ENCODE measurements at regions not wholly inside any gene's neighbourhood (a gene's known extent, or its start where the extent isn't known, plus 50 kb on each side); places are given as distances from the start of the nearest gene placed in this dataset.

DNA sequence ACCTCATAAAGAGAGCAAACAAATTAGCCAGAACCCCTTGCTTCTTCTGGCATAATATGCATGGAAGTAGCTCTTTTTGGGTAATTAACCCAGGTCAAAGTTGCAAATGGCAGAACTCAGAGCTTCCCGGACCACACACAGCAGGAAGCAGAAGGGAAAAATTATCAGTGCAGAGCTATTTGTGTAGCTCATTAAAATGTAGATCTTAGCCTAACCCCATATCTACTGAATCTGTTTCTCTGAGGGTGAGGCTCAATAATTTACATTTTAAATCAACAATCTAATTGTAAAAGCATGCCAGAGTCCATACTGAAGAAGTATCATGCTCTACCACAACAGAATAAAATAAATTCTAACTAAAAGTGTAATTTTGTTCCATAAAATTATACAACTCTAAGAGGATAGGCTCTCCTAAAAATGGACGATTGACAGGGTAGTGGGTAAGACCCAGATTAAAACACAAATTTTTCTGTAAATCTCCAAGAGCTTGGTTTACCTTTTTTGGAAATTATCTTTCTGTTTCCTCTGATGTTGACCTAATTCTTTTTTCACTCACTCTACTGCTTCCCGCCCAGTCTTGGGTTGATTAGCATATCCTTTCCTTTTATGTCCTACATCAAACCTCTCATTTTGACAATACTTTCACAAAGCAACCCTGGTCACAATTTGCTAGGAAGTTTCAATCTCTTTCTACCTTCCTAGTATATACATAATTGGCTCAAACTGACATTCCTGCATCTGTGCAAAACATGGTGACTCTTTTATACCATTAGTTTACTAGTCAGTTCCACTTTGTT is 213.3 kb upstream of the SLC16A7 start:
- no peak for TF ChIP-seq REST (IDR thresholded peaks at IDR 0.05; ENCODE audit: low read depth)
- no peak for TF ChIP-seq ZNF274 (IDR thresholded peaks at IDR 0.05; ENCODE audit: low read depth, low read length)
- TF ChIP-seq, protein P1, sequence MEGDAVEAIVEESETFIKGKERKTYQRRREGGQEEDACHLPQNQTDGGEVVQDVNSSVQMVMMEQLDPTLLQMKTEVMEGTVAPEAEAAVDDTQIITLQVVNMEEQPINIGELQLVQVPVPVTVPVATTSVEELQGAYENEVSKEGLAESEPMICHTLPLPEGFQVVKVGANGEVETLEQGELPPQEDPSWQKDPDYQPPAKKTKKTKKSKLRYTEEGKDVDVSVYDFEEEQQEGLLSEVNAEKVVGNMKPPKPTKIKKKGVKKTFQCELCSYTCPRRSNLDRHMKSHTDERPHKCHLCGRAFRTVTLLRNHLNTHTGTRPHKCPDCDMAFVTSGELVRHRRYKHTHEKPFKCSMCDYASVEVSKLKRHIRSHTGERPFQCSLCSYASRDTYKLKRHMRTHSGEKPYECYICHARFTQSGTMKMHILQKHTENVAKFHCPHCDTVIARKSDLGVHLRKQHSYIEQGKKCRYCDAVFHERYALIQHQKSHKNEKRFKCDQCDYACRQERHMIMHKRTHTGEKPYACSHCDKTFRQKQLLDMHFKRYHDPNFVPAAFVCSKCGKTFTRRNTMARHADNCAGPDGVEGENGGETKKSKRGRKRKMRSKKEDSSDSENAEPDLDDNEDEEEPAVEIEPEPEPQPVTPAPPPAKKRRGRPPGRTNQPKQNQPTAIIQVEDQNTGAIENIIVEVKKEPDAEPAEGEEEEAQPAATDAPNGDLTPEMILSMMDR (IDR thresholded peaks at IDR 0.05 in 2 of 3, conservative IDR thresholded peaks at IDR 0.05 in 1 of 3; ENCODE audit: borderline replicate concordance in 1 of 3, insufficient read depth in 1 of 3, low read depth in 2 of 3, low read length in 2 of 3), result no peak
- no peak for TF ChIP-seq POLR2A (IDR thresholded peaks at IDR 0.05; ENCODE audit: borderline replicate concordance, extremely low read depth, insufficient read depth, insufficient read length)
